ENCODE measurements at regions not wholly inside any gene's neighbourhood (a gene's known extent, or its start where the extent isn't known, plus 50 kb on each side); places are given as distances from the start of the nearest gene placed in this dataset.

DNA sequence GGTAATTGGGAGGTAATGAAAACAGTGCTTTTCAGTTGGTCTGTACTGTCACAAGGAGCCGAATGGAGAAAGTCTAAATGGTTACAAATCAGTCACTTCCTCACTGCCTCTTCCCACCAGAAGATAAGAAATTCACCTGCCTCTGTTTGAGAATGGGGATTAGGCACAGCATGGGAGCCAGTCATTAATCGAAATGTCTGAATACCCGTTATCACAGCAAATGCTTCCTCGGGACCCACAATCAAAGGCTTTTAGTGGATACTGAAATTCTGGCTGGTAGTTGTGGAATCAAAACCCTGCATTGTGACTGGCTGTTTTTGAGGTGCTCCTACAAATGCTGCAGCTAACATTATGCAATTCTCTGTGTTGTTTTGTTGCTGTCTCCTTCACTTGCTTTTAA is 461.0 kb upstream of the MEX3C start:
- DNase-seq, result no peak

DNA sequence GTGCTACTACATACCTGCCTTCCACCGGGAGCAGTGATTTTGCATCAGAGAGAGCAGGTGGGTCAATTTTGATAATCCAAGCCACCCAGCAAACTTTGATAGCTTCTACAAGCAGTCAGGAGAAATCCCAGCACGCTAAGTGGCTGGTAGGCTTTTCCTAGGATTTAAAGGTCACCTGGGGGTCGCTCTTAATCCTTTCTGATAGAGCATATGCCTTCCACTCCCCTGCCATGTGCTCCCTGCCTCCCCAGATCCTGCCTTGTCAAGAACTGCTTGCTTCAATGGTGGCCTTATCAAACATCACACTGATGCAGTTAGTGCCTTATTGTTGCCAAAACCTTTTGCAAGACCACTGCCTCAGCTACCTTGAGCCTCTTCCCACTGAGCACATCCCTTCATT is 462.3 kb upstream of the MEX3C start:
- DNase-seq, result no peak

DNA sequence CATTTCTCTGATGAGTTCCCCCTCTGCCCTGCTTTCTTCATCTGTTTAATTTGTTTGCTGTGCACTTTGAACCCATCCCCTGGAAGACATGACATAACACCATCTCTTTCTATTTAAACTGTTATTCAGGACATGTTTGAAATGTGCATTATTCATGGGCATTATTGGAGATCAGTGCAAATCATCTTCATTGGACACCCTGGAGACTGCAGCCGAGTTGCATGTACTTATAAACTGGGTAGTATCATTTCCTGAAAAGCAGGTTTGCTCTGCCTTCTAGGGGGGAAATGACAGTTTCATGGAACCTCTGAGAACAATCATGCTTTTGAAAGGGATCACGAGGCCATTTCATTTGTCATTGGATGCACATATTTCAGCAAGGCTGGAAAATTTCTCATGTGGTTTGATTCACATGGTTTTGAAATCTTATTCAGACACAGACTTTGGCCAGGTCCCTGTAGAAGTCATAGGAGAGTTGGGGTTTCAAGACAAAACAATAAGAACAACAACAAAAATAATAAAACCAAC is 462.8 kb upstream of the MEX3C start:
- no peak for DNase-seq

DNA sequence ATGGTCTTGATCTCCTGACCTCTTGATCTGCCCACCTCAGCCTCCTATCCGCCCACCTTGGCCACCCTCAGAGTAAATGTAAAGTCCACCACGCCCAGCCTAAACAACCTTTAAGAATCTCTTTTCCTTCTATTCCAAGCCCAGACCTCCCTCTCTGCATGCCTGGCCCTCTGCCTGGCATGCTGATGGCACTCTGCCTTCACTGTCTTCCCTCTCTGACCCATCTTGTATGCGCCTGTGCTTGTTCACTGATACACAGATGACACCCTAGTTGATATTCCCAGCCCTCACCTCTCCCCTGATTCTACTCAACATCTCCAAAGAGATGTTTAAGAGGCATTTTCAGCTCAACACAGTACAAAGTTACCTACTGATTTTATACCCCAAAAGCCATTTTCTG is 466.8 kb upstream of the MEX3C start:
- no peak for DNase-seq

DNA sequence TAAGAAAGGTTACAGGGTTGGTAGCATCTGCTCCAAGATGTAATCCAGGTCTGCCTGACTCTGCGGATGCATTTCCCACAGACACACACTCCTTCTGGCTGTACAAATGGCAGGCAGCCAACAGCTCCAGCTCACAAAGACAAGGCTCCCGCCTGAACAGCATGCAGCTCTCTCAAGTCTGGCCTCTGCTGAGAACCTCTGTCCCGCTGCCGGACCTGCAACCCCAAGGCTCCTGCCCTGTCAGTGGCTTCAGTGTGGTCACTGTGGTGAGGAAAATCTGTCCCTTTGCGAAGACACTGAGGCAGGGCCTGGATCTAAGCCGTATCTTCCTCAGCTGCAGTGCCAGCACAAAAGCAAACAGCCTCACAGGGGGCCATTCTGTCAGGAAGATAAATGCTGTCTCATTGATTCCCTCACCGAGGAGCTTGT is 469.3 kb upstream of the MEX3C start:
- DNase-seq, result peak; percentile 86

DNA sequence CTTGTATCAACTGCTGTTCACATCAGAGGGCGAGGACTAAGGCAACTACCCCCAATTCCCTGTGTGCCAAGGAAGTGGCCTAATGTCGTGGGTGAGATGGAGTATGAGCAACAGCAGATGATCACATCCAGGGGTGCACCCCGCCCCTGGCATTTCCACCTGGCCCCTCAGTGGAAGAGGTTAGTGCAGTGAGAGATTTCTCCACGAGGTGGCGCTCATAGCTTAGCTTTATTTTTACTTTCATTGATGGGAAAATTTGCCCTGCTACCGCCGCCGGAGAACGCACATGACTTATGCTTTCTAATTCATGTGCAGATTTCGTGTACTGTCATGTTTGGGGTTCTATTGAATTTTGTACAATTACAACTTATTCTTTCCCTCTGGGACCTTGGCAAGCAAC is 470.6 kb upstream of the MEX3C start:
- DNase-seq, result peak; percentile 85

DNA sequence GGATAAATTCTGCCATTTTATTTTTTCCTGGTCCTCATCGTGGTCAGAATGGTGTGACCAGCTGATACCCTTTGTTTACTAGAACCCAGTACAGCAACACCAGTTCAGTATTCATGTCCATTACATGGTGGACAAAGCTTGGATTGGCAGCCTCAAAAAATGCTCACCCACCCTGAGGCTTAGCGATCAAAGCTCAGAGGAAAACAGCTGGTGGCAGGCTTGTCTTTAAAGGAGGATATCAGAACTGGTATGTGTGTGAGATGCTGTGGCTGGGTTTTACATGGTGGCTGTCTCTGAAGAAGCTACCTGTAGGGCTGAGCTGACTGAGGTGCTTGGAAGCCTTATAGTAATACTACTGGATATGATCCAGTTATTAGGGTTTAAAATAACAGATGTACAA is 471.1 kb upstream of the MEX3C start:
- no peak for DNase-seq

DNA sequence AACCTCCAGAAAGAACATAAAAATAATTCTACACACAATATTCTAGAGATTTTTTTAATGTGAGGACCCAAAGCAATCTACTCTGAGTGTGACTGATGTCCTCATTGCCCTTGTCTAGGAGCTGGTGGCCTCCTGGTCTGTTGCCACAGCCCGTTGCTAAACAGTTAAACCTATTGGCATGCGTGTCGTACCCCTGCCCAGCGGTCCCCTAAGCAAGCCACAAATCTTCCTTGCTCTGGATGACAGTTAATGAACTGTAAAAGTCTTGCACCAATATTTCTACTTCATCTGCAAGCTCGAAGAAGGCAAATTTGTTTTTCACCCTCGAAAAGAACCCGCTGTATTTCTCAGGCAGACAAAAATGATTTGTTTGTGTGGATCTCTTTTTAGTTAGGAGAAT is 489.1 kb upstream of the MEX3C start:
- DNase-seq, result no peak

DNA sequence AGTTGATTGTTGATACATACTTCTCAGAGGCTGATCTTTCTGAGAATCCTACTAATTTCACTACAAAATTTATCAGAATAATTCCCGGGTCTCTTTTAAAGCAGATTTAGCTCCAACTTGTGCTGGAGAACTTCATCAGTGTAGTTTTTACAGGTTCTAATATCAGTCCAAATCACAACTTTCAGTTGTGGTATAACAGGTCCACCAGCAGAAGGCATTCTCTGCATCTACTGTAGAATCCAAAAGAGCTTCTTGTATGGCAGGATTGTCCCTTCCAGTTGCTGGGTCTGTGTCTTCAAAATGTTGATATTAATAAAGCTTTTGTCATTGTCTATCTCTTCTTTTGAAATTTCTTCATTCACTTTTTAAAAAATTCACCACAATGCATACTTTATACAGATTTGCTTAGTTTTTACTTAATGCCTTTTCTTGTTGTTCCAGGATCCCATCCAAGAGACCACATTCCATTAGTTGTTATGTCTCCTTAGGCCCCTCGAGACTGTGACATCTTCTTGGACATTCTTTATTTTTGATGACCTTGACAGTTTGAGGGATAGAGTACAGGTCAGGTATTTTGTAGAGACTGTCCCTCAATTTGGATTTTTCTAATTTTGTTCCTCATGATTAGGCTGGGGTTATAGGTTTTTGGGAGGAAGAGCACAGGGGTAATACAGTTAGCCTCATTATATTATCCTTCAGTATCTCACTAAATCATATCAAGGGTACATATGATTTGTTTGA is 490.5 kb upstream of the MEX3C start:
- DNase-seq, result no peak

DNA sequence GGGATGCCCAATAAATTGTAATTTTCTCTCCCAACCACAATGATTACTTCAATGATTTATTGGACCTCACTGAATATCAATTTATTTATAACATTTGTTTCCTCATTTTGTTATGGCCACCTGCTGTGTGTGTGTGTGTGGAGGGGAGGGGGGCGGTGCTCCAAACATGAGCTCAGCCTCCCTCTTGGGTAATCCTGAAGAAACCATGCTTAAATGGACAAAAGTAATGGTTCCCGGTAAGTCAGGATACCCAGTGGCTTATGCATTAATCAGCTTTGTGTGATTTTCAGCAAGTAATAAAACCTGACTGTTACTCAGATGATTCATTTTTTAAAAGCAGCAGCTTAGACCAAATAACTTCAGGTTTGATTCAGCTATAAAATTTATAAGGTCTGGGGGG is 495.1 kb upstream of the MEX3C start:
- DNase-seq, result no peak

DNA sequence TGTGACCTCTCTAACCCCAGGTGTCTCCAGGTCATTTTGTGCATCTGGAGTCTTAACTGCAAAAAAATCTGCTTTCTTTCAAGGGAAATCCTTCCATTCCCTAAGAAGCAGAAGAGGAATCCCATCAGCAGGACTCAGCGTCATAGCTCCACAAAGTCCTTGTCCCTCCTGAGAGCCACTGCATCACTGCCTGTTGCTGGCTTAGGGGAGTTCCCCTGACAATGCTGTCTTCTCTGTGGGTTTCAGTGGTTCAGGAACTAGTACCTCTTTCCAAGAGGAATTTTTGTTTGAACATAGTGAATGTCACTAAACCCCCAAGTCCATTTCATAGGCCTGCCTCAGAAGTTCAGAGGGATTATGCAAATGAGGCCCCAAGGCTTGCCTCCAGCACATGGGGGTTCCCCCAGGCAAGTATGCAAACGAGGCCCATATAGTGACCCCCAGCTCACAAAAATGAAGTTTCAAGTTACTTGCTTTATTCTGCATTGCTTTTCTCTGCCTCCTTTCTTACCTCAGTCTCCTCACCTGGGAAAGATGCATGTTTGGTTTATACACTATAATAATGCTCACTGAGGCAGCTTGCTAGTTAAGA is 513.9 kb upstream of the MEX3C start:
- no peak for DNase-seq

DNA sequence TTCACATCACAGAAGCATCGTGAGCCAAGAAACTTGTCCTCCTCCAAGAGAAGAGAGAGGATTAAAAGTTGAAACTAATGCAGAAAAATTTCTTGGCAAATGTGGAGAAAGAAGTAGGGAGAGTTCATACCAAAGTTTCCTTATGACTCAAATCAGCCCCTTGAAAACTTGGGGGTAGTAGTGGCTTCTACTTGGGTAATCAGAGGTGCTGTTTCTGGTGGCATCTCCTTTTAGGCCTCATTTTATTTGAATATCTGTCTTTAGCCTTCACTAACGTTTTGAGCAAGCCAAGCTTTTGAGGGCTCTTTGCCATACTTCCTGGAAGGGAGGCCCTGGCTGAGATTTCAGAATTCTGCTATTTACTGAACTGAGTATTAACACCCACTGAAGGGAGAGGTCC is 515.3 kb upstream of the MEX3C start:
- no peak for DNase-seq

DNA sequence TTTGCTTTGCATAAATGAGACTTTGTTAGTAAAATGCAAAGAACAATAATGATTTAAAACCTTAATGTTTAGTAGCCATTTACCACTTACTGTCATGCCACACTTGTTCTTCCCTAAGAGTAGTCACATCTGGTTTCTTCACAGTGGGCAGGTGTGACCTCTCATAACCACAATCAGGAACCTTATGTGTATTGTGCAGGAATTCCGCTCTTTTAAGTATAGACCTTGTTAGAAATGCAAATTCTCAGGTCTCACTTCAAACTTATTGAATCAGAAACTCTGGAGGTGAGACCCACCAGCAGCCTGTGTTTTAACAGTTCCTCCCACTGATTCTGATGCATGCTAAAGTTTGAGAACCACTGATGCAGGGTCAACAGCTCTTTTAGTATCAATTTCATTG is 518.8 kb upstream of the MEX3C start:
- DNase-seq, result no peak

DNA sequence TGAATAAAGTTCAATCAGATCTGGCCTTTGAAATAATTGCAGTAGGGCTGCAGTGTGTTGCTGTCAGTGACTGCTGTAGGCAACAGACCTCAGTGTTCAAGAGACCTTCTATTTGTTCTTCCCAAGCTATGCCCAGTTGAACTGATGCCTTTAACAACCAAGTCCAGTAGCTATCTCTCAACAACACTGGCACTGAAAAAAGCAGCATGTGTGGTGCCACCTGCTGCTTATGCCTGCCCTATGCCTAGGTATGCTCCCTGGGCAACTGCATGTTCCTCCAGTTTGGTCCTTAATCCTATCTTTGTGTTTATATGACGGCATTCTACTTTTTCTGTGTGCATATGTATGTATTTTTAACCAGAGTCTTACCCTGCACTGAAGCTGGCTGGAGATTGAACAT is 523.9 kb upstream of the MEX3C start:
- DNase-seq, result no peak

DNA sequence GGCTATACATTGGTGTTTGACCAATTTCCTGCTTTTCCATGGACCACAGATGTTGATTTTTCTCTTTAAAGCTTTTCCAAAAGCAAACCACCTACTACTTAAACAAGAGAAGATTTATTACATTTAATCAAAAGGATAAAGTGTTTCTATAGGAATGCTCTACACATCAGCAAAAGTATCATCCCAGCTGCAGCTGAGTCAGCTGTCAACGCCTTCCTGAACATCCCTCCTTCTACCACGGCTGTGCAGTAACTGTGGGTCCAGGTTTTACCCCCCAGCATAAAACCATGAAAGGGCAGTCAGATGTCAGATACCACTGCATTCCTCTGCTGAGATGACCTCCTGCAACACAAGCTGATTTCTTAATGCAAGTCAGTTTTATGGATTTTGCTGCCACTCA is 524.5 kb upstream of the MEX3C start:
- DNase-seq, result no peak

DNA sequence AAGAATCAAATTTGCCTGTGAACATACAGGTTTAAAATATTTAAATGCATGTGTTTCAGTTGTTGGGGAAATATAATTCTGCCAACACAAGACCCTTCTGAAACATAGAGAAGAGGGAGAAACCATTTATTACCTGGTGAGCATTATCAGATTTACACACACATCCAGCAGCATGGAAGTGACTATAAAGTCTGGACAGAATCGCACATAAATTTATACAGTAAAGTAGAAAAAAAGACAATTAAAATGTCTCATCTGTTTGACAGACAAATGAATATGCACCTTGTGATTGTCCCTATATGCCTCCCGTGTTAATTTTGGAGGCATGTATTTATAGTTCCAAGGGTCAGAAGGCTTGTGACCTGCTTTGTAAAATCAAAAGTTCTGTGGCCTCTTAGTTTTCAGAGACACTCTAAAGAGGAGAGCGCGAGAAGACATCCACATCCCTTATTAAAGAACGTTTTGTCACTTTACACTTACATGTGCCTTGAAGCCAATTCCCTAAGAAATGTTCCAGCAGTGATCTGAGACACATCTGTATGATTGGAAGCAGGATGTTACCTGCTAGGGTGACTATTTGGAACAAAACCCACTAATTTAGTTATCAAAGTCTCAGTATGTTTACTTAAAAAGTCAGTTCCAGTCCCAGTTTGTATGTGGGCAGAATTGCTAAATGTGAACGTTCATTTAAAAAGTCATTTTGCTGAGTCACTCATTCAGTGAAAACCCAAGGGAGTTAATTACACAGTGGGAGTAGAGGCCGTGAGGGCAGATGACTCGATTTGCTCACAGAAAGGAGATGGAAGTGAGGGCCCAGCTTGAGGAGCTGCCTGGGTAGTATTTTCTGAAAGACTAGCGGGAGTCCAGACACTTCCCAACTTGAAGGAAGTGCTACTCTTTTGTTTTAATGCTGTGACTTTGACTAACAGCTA is 527.6 kb upstream of the MEX3C start:
- DNase-seq, result no peak

DNA sequence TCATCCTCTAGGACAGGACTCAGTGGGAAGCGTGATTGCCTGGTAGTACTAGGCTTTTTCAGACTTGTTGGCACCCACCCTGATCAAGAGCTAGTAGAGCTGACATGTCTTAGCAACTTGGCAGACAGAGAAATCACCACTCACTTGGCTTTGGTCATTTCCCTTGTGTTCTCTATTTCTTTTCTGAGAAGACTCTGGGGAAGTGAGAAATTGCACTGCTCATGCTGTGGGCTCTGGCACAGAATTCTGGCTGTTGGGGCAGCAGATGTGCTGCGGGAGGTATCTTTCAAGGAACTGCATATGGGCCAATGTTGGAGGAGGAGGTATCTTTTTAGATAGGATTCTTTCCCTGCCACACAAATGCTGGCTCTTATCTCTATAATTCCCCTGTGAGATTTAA is 529.1 kb upstream of the MEX3C start:
- DNase-seq, result no peak

DNA sequence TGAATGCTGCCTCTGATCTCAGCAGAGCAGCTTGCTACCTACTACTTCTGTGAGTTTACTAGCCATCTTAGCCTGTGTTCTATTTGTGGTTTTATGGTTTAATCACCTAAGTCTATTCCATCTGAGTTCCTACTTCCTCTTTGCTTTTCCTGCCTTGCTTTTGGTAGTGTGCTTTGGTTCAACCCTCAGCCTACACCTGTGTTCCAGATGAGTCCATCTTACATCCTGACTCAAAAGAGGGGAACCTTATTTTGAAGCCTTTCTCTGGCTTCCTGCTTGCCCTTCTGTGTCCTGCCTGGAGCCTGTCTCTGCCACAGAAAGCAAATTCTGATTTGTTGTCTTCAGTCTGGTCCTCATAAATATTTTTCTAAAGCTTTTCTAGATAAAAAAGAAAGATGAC is 530.3 kb upstream of the MEX3C start:
- DNase-seq, result no peak

DNA sequence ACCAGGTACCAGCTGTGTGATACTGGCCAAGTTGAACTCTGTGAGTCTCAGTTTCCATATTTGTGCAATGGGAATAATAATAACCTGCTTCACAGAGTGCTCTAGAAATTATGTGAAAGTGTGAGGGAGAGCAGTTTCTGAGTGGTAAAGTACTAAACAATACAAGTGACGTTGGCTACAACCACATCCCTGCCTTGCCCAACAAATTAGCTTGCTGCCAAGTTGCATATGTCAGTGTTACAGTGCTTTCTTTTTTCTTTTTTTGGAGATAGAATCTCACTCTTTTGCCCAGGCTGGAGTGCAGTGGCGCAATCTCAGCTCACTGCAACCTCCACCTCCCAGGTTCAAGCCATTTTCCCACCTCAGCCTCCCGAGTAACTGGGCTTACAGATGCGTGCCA is 533.6 kb upstream of the MEX3C start:
- no peak for DNase-seq

DNA sequence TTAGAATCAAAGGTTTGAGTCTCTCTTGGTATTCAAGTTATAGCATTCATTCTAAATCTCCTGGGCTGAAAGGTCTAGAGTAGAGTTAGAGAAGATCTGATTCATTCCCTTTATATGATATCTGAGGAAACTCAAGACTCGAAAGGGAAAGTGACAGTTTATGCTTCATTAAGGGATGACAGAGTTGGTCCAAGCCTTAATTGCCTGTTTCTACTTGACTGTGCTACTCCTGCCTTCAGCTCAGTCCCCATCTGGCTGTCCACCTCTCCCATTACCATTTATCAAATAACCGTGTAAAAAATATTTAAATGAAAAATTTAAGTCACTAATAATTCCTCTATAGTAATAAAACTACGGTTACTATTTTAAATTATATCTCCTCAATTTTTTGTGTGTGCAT is 537.1 kb upstream of the MEX3C start:
- DNase-seq, result no peak

DNA sequence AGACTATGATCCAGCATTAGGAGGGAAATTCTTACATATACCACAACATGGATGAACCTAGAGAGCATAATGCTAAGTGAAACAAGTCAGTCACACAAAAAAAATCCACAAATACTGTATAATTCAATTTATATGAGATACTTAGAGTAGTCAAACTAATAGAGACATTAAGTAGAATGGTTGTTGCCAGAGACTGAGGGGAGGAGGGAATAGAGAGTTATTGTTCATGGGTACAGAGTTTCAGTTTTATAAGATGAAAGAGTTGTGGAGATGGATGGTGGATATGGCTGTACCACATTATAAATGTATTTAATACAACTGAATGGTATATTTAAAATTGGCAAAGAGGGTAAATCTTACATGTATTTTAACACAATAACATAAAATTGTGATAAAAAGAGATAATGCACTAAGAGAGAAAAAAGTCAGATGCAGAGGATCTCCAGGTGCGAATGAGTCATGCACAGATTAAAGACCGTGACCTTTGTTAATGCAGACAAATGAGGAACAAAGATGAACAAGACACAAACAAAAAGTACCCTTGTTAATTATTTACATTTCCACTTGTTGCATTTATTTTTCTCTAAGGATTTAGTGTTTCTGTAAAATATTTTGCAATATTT is 541.7 kb upstream of the MEX3C start:
- DNase-seq, result no peak

DNA sequence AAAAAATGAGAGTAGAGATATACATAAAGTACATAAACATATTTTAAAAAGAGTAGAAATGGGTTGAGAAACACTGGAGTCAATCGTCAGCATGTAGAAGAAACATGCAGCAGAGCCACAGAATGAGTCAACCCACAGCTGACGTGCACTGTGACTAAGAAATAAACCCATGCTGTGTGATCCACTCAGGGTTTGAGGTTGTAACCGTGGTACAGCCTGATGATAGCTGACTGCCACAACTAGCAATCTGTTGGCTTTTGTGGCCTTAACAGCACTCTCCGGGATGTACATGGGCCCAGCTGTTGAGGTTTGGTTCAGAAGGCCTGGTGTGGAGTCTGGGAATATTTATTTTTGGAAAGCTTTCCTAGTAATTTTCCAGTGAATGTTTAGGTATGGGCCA is 554.4 kb upstream of the MEX3C start:
- no peak for DNase-seq

DNA sequence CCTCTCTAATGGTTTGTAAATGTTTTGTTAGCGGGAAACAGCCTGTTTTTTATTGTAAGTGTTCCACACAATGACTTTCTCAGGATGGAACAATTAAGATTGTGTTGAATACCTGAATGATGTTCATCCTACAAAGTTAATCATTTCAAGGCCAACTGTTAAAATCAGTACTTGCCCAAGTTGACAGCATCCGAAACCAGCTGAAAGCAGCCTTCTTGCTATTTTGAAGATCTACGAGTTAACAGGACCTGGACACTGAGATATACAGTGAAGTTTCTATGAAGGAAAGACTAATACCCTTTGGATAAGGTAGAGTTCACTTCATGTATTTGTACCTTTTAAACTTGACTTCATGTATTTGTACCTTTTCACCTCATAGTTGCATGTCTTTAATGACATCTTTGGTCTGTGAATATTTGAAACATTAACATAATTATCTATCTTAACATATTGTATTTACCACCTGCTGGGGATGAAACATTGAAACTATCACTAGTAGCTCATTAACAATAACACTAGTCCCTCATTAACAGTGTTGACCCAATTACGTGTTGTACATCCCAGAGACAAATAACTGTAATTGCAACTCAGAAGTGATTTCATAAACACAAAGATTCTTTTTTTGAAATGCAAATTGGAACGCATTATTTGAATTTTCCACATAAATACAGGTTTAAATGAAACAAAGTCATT is 556.0 kb upstream of the MEX3C start:
- DNase-seq, result no peak

Data from NCI-H1092 treated with DMSO at 0.1 percent for 48 hours (cell line).